H1 (cell line): ENCODE measurements at regions not wholly inside any gene's neighbourhood (a gene's known extent, or its start where the extent isn't known, plus 50 kb on each side); places are given as distances from the start of the nearest gene placed in this dataset.

Experiments
- CTCF ChIA-PET: fragments of 300-600 bp; sonication (Branson Sonifier 250); formaldehyde crosslinking; loops from one replicate; lab custom pipeline; 2021; ENCODE audit not compliant: partially characterized antibody; lab: Charles Lee
- POLR2A ChIA-PET: fragments of 300-600 bp; sonication (Branson Sonifier 250); formaldehyde crosslinking; loops from one replicate; lab custom pipeline; 2021; ENCODE audit warnings: inconsistent platforms; ENCODE audit not compliant: partially characterized antibody; lab: Charles Lee
- DNase-seq, 2 experiments: peaks; one replicate each; pipeline versions ENCODE4 v3.0.0 to v3.0.0-alpha.2; 2010 to 2022; ENCODE audit warnings: low spot score in 2 of 2, low read depth in 1 of 2, mixed read lengths in 1 of 2
- FAIRE-seq: peaks from 2 replicates; lab custom pipeline; 2011; peaks lifted over from hg19 to GRCh38; lab: Jason Lieb, UNC
- H2AFZ ChIP-seq: 2 replicates; pipeline ENCODE4 v1.8.1; 2012; ENCODE audit warnings: low read length, inconsistent platforms
- H2AK5ac ChIP-seq: 2 replicates; pipeline ENCODE4 v1.6.1; 2013; ENCODE audit warnings: low read depth, low read length
- H2BK120ac ChIP-seq: replicated peaks from 2 replicates; pipeline ENCODE3; 2013; ENCODE audit warnings: low read depth, low read length, inconsistent platforms
- H2BK12ac ChIP-seq: 2 replicates; pipeline ENCODE4 v1.6.1; 2013; ENCODE audit warnings: low read depth, low read length
- H2BK15ac ChIP-seq: 2 replicates; pipeline ENCODE4 v1.6.1; 2013; ENCODE audit warnings: low read length
- H2BK20ac ChIP-seq: 2 replicates; pipeline ENCODE4 v1.6.1; 2013; ENCODE audit warnings: low read length
- H2BK5ac ChIP-seq: 2 replicates; pipeline ENCODE4 v1.6.1; 2013; ENCODE audit warnings: low read depth, low read length
- H3K14ac ChIP-seq: 2 replicates; pipeline ENCODE4 v1.6.1; 2013; ENCODE audit warnings: inconsistent platforms; ENCODE audit not compliant: insufficient read length
- H3K18ac ChIP-seq: 2 replicates; pipeline ENCODE4 v1.6.1; 2013; ENCODE audit warnings: low read length; ENCODE audit errors: extremely low read depth
- H3K23ac ChIP-seq: 2 replicates; pipeline ENCODE4 v1.6.1; 2013; ENCODE audit warnings: inconsistent platforms; ENCODE audit not compliant: insufficient read length
- H3K23me2 ChIP-seq: 2 replicates; pipeline ENCODE4 v1.6.1; 2013; ENCODE audit warnings: low read depth, low read length
- H3K27ac ChIP-seq: 2 replicates; pipeline ENCODE4 v1.6.1; 2011; ENCODE audit warnings: low read depth, low read length, inconsistent platforms
- H3K27me3 ChIP-seq, 4 experiments: replicated peaks in 1 of 4; 1 replicate in 1 of 4; 2 replicates in 3 of 4; pipeline versions ENCODE4 v1.6.1 to v1.8.1; 2011 to 2013; ENCODE audit warnings: low read length in 3 of 4, mild to moderate bottlenecking in 3 of 4, inconsistent platforms in 2 of 4, mixed read lengths in 2 of 4, moderate library complexity in 1 of 4; ENCODE audit not compliant: control insufficient read depth in 3 of 4, insufficient read depth in 3 of 4; ENCODE audit errors: extremely low read depth in 1 of 4
- H3K36me3 ChIP-seq, 4 experiments: 2 replicates each; pipeline versions ENCODE4 v1.6.1 to v1.8.1; 2011 to 2013; ENCODE audit warnings: mild to moderate bottlenecking in 4 of 4, low read length in 3 of 4, moderate library complexity in 2 of 4, control low read depth in 1 of 4, inconsistent platforms in 1 of 4; ENCODE audit not compliant: insufficient read depth in 4 of 4, control insufficient read depth in 2 of 4
- H3K4ac ChIP-seq: replicated peaks from 2 replicates; pipeline ENCODE3; 2013; ENCODE audit warnings: low read length, low read depth, mixed read lengths, inconsistent platforms; ENCODE audit not compliant: insufficient read length
- H3K4me1 ChIP-seq, 4 experiments: replicated peaks in 1 of 4; 1 replicate in 1 of 4; 2 replicates in 3 of 4; pipeline versions ENCODE4 v1.6.1 to v1.8.1; 2011 to 2013; ENCODE audit warnings: low read length in 3 of 4, inconsistent platforms in 2 of 4, mixed read lengths in 1 of 4; ENCODE audit not compliant: insufficient read depth in 4 of 4, control insufficient read depth in 3 of 4
- H3K4me2 ChIP-seq, 2 experiments: 2 replicates each; pipeline versions ENCODE4 v1.6.1 to v1.8.1; 2011 to 2013; ENCODE audit warnings: low read depth in 2 of 2, low read length in 2 of 2, control low read depth in 1 of 2, inconsistent platforms in 1 of 2, mild to moderate bottlenecking in 1 of 2; ENCODE audit not compliant: insufficient read depth in 1 of 2
- H3K4me3 ChIP-seq, 4 experiments: fragments of 200-600, 300-600 bp in 1 of 4; sonication (generic), shearing (Covaris generic), sonication (Bioruptor Twin) in 1 of 4; 2 replicates each; pipeline versions ENCODE4 v1.5.1 to v1.8.1; 2011 to 2016; ENCODE audit warnings: low read length in 4 of 4, low read depth in 3 of 4, control low read depth in 2 of 4, inconsistent platforms in 2 of 4, mild to moderate bottlenecking in 2 of 4, mixed read lengths in 1 of 4, moderate library complexity in 1 of 4; ENCODE audit not compliant: insufficient read depth in 2 of 4; ENCODE audit errors: extremely low read depth in 1 of 4
- H3K56ac ChIP-seq: replicated peaks from 2 replicates; pipeline ENCODE3; 2013; ENCODE audit warnings: low read depth, mild to moderate bottlenecking, mixed read lengths, low read length, inconsistent platforms; ENCODE audit not compliant: insufficient read length
- H3K79me1 ChIP-seq: 2 replicates; pipeline ENCODE4 v1.6.1; 2013; ENCODE audit warnings: low read depth, low read length, control low read depth
- H3K79me2 ChIP-seq, 2 experiments: 2 replicates each; pipeline versions ENCODE4 v1.6.1 to v1.8.1; 2012 to 2013; ENCODE audit warnings: low read length in 2 of 2, mild to moderate bottlenecking in 2 of 2, inconsistent platforms in 1 of 2; ENCODE audit not compliant: insufficient read depth in 2 of 2, control insufficient read depth in 1 of 2
- H3K9ac ChIP-seq, 4 experiments: replicated peaks in 1 of 4; 1 replicate in 1 of 4; 2 replicates in 3 of 4; pipeline versions ENCODE4 v1.6.1 to v1.8.1; 2011 to 2013; ENCODE audit warnings: low read depth in 3 of 4, low read length in 3 of 4, control low read depth in 2 of 4, mild to moderate bottlenecking in 2 of 4, moderate library complexity in 2 of 4, inconsistent platforms in 1 of 4; ENCODE audit errors: extremely low read depth in 1 of 4
- H3K9me3 ChIP-seq, 2 experiments: 2 replicates each; pipeline versions ENCODE4 v1.6.1 to v1.8.1; 2012 to 2013; ENCODE audit warnings: mild to moderate bottlenecking in 2 of 2, moderate library complexity in 2 of 2, control low read depth in 1 of 2, inconsistent platforms in 1 of 2, low read depth in 1 of 2, low read length in 1 of 2, mixed read lengths in 1 of 2; ENCODE audit not compliant: insufficient read depth in 2 of 2
- H4K20me1 ChIP-seq, 2 experiments: replicated peaks in 1 of 2; 2 replicates each; pipeline versions ENCODE3 to v1.8.1; 2011 to 2013; ENCODE audit warnings: inconsistent platforms in 2 of 2, low read length in 2 of 2, mild to moderate bottlenecking in 1 of 2; ENCODE audit not compliant: insufficient read depth in 2 of 2, control insufficient read depth in 1 of 2
- H4K5ac ChIP-seq: 2 replicates; pipeline ENCODE4 v1.6.1; 2013; ENCODE audit warnings: low read length, low read depth, mixed read lengths, inconsistent platforms; ENCODE audit not compliant: insufficient read length
- H4K8ac ChIP-seq: 2 replicates; pipeline ENCODE4 v1.8.0; 2013; ENCODE audit warnings: mild to moderate bottlenecking, moderate library complexity, low read length, inconsistent platforms; ENCODE audit not compliant: insufficient read depth; ENCODE audit errors: extremely low read depth
- H4K91ac ChIP-seq: replicated peaks from 2 replicates; pipeline ENCODE3; 2013; ENCODE audit warnings: low read length, mixed read lengths, inconsistent platforms; ENCODE audit not compliant: insufficient read length
- CEBPB ChIP-seq: IDR thresholded peaks from 2 replicates; pipeline ENCODE4 v1.6.1; 2012; ENCODE audit warnings: low read depth, low read length
- JUN ChIP-seq: IDR thresholded peaks from 2 replicates; pipeline ENCODE4 v1.6.1; 2011; ENCODE audit warnings: low read depth, mild to moderate bottlenecking, improper control_type of control experiment, low read length
- NANOG ChIP-seq: IDR thresholded peaks from 2 replicates; pipeline ENCODE4 v1.6.1; 2011; ENCODE audit warnings: low read length, low read depth, mild to moderate bottlenecking, inconsistent platforms; ENCODE audit not compliant: insufficient read depth, poor library complexity, severe bottlenecking
- POU5F1 ChIP-seq: IDR thresholded peaks from 2 replicates; pipeline ENCODE4 v1.6.1; 2011; ENCODE audit warnings: low read depth, mild to moderate bottlenecking, low read length, moderate library complexity
- SIN3A ChIP-seq, 2 experiments: IDR thresholded peaks in 1 of 2; conservative IDR thresholded peaks in 1 of 2; 2 replicates each; pipeline ENCODE4 v1.6.1; 2011 to 2012; ENCODE audit warnings: low read length in 2 of 2, improper control_type of control experiment in 1 of 2, low read depth in 1 of 2, mild to moderate bottlenecking in 1 of 2
- SUZ12 ChIP-seq: fragments of 200-600 bp; sonication (generic); IDR thresholded peaks from 2 replicates; pipeline ENCODE4 v1.6.1; 2012; ENCODE audit warnings: mild to moderate bottlenecking, inconsistent platforms, low read length, moderate library complexity, mixed read lengths

DNA sequence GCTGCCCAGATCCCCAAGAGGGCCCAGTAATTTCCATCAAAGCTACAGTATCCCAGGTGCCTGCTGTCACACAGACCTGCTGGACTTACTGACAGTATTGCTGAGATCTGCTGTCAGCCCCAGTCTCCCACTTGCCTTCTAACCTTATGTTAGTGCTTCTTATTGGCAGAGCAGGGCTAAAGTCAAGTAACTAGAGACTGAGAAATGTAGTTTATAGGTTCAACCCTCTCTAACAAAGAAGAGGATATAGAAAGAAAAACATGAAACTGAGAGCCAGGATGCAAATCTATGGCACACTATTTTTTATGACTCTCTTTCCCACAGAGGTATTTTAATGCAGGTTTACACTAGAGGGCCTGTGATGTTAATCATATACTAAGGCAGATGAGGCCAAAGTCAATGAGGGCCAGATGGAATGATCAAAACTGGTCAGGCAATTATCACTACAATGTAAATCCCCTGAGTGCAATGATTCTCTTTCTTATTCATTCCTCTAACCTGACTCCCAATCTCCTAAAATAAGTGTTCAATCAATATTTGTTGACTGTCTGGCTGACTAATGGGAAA lies 781.9 kb downstream of the VRK1 start:
- H3K4me2 ChIP-seq, result no peak overlapping the region
- H4K91ac ChIP-seq, result no peak overlapping the region
- H3K23ac ChIP-seq, result no peak overlapping the region
- no peak overlapping the region for H3K27ac ChIP-seq
- no peaks in the 10 kb centered on the region for H3K36me3 ChIP-seq
- no peaks in the 10 kb centered on the region for H3K79me2 ChIP-seq
- H4K8ac ChIP-seq, result no peak overlapping the region
- no peak overlapping the region for H3K4ac ChIP-seq
- no peak for FAIRE-seq
- no peak overlapping the region for H3K9ac ChIP-seq
- no peaks in the 10 kb centered on the region for H3K79me1 ChIP-seq
- H3K4me3 ChIP-seq, result no peak overlapping the region
- no peak overlapping the region for H3K56ac ChIP-seq
- no peaks in the 10 kb centered on the region for H3K27me3 ChIP-seq
- no peaks in the 10 kb centered on the region for H4K20me1 ChIP-seq
- DNase-seq, result no peak
- H3K18ac ChIP-seq, result no peak overlapping the region
- no peaks in the 10 kb centered on the region for H3K23me2 ChIP-seq
- H2AFZ ChIP-seq, result no peak overlapping the region
- no peak overlapping the region for H2AK5ac ChIP-seq
- no peaks in the 10 kb centered on the region for H3K4me1 ChIP-seq
- no peak overlapping the region for H4K5ac ChIP-seq
- H3K14ac ChIP-seq, result no peak overlapping the region
- no peak overlapping the region for H2BK12ac ChIP-seq
- no peak overlapping the region for H2BK120ac ChIP-seq
- POLR2A ChIA-PET, result no interaction called here
- H2BK5ac ChIP-seq, result no peak overlapping the region
- H2BK15ac ChIP-seq, result no peak overlapping the region
- CTCF ChIA-PET, result no interaction called here
- H2BK20ac ChIP-seq, result no peak overlapping the region
- no peaks in the 10 kb centered on the region for H3K9me3 ChIP-seq
- TF ChIP-seq SUZ12 (no peak), POU5F1 (no peak), SIN3A (conservative IDR thresholded peaks at IDR 0.05 in 1 of 2, IDR thresholded peaks at IDR 0.05 in 1 of 2; ENCODE audit: low read depth in 1 of 2, low read length in 2 of 2) (no peak), CEBPB (no peak), JUN (no peak), NANOG (no peak)
